Mesendoderm (in vitro differentiated cells): ENCODE measurements at regions not wholly inside any gene's neighbourhood (a gene's known extent, or its start where the extent isn't known, plus 50 kb on each side); places are given as distances from the start of the nearest gene placed in this dataset.
A peak's percentile ranks its signal among the peaks of the same experiment; 100 is the strongest.
"Not testable (repeated sequence)": the region's sequence is repeated elsewhere in the genome, so short reads cannot be mapped to it uniquely, and the experiment has no call there.

Source experiments
- DNase-seq: peaks from one replicate; pipeline ENCODE4 v3.0.0; 2013
- H2AK5ac ChIP-seq: 2 replicates; pipeline ENCODE4 v1.6.1; 2013; ENCODE audit warnings: low read length, inconsistent platforms
- H2BK120ac ChIP-seq: 2 replicates; pipeline ENCODE4 v1.6.1; 2013; ENCODE audit warnings: low read depth, mild to moderate bottlenecking, low read length, moderate library complexity, mixed read lengths
- H2BK15ac ChIP-seq: replicated peaks from 2 replicates; pipeline ENCODE4 v1.6.1; 2013; ENCODE audit warnings: low read depth, mild to moderate bottlenecking, moderate library complexity
- H2BK5ac ChIP-seq: 2 replicates; pipeline ENCODE4 v1.6.1; 2013; ENCODE audit warnings: low read length, inconsistent platforms
- H3K18ac ChIP-seq: 2 replicates; pipeline ENCODE4 v1.6.1; 2013; ENCODE audit warnings: mild to moderate bottlenecking, low read length, mixed read lengths
- H3K23ac ChIP-seq: one replicate; pipeline ENCODE4 v1.6.1; 2013; ENCODE audit warnings: low read length
- H3K27ac ChIP-seq: 2 replicates; pipeline ENCODE4 v1.5.1; 2013; ENCODE audit warnings: low read depth, mild to moderate bottlenecking, inconsistent platforms, low read length, moderate library complexity
- H3K27me3 ChIP-seq: 2 replicates; pipeline ENCODE4 v1.6.1; 2013; ENCODE audit warnings: low read length, control low read depth, mild to moderate bottlenecking, inconsistent platforms; ENCODE audit not compliant: insufficient read depth, poor library complexity
- H3K36me3 ChIP-seq: 2 replicates; pipeline ENCODE4 v1.6.1; 2013; ENCODE audit warnings: low read length, inconsistent platforms; ENCODE audit not compliant: control insufficient read depth, insufficient read depth
- H3K4ac ChIP-seq: one replicate; pipeline ENCODE4 v1.6.1; 2013; ENCODE audit warnings: low read depth, mild to moderate bottlenecking, low read length, moderate library complexity
- H3K4me1 ChIP-seq: 2 replicates; pipeline ENCODE4 v1.6.1; 2013; ENCODE audit warnings: low read depth, low read length, inconsistent platforms; ENCODE audit not compliant: control insufficient read depth
- H3K4me2 ChIP-seq: 2 replicates; pipeline ENCODE4 v1.6.1; 2013; ENCODE audit warnings: low read length
- H3K4me3 ChIP-seq: 2 replicates; pipeline ENCODE4 v1.5.1; 2013; ENCODE audit warnings: mild to moderate bottlenecking, low read length
- H3K56ac ChIP-seq: one replicate; pipeline ENCODE4 v1.6.1; 2013; ENCODE audit warnings: low read length
- H3K79me1 ChIP-seq: 2 replicates; pipeline ENCODE4 v1.6.1; 2013; ENCODE audit warnings: low read length, inconsistent platforms
- H3K79me2 ChIP-seq: 2 replicates; pipeline ENCODE4 v1.6.1; 2013; ENCODE audit warnings: mild to moderate bottlenecking, low read length; ENCODE audit not compliant: control insufficient read depth, insufficient read depth
- H3K9ac ChIP-seq: 2 replicates; pipeline ENCODE4 v1.6.1; 2013; ENCODE audit warnings: low read length, inconsistent platforms
- H4K5ac ChIP-seq: one replicate; pipeline ENCODE4 v1.6.1; 2013; ENCODE audit warnings: low read length
- H4K8ac ChIP-seq: one replicate; pipeline ENCODE4 v1.6.1; 2013; ENCODE audit warnings: low read depth, mild to moderate bottlenecking, control low read depth, low read length, moderate library complexity
- WGBS: extraction: QIAGEN DNeasy Blood & Tissue Kit; methylation state at CpG from one replicate; pipeline ENCODE4 v1.1.7; 2013; ENCODE audit warnings: low lambda C conversion rate, missing lambda C conversion rate; ENCODE audit not compliant: insufficient coverage; ENCODE audit errors: extremely low coverage; 5-methylcytosine and 5-hydroxymethylcytosine counted together

DNA sequence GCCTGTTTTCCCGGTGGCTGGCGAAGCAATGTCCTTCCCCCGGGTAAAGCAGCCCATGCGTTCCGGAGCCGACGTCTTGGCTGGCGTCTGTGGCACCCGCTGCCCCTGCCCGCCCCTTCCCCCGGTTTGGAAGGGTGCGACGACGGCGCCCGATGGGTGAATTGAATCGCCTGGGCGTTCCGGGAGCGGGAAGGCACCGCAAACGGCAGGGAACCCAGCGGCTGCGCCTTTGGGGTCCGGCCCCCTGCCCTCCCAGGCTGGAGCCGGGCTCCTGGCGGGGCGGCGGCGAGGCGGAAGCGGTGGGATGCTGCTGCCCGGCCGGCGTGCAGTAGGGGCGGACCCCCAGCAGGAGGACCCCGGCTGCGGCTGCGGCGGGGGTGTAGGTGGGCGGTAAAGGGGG, 123.6 kb upstream of the RHOU start:
- no CpG with 5 or more reads among the region's 41 CpGs for WGBS
- not testable (repeated sequence) for H3K4me1 ChIP-seq, H3K4me3 ChIP-seq, DNase-seq, H3K27me3 ChIP-seq, H3K4me2 ChIP-seq, H3K18ac ChIP-seq, H2BK15ac ChIP-seq, H3K79me2 ChIP-seq, H3K27ac ChIP-seq, H3K9ac ChIP-seq, H2AK5ac ChIP-seq, H2BK120ac ChIP-seq, H3K4ac ChIP-seq, H3K79me1 ChIP-seq, H3K36me3 ChIP-seq, H3K23ac ChIP-seq, H4K8ac ChIP-seq, H2BK5ac ChIP-seq, H3K56ac ChIP-seq, H4K5ac ChIP-seq

GRCh38 chr1:228622002-228622716, 113.1 kb upstream of the RHOU start:
- H2AK5ac ChIP-seq, H3K4me1 ChIP-seq, H3K18ac ChIP-seq, H3K4me2 ChIP-seq, H3K36me3 ChIP-seq, H4K5ac ChIP-seq, H2BK15ac ChIP-seq, H3K27ac ChIP-seq, H3K23ac ChIP-seq, H4K8ac ChIP-seq, DNase-seq, H3K27me3 ChIP-seq, H2BK120ac ChIP-seq, H3K9ac ChIP-seq, H3K56ac ChIP-seq, H3K79me2 ChIP-seq, H3K4ac ChIP-seq, H3K79me1 ChIP-seq, H2BK5ac ChIP-seq, H3K4me3 ChIP-seq: not testable (repeated sequence)
- no CpG with 5 or more reads among the region's 52 CpGs for WGBS

- not testable (repeated sequence) for H3K4ac ChIP-seq, H3K79me1 ChIP-seq, H2BK120ac ChIP-seq, H3K9ac ChIP-seq, H3K4me3 ChIP-seq, H2AK5ac ChIP-seq, H3K79me2 ChIP-seq, H2BK5ac ChIP-seq, H3K18ac ChIP-seq, H3K23ac ChIP-seq, H3K4me2 ChIP-seq, H3K56ac ChIP-seq, H2BK15ac ChIP-seq, DNase-seq, H3K27me3 ChIP-seq, H3K36me3 ChIP-seq, H4K5ac ChIP-seq, H4K8ac ChIP-seq, H3K27ac ChIP-seq, H3K4me1 ChIP-seq
- no CpG with 5 or more reads among the region's 30 CpGs for WGBS
Measured at GRCh38 chr1:228626481-228626880, 108.8 kb upstream of the RHOU start.

- not testable (repeated sequence) for H3K23ac ChIP-seq, H4K8ac ChIP-seq, H3K4me1 ChIP-seq, H3K4me2 ChIP-seq, H3K79me1 ChIP-seq, H2AK5ac ChIP-seq, H3K36me3 ChIP-seq, H3K4me3 ChIP-seq, H3K56ac ChIP-seq, H2BK15ac ChIP-seq, H3K79me2 ChIP-seq, H4K5ac ChIP-seq, H3K27me3 ChIP-seq, DNase-seq, H3K9ac ChIP-seq, H2BK120ac ChIP-seq, H3K27ac ChIP-seq, H3K18ac ChIP-seq, H3K4ac ChIP-seq, H2BK5ac ChIP-seq
- no CpG with 5 or more reads among the region's 42 CpGs for WGBS
Measured at GRCh38 chr1:228632858-228633257, 102.4 kb upstream of the RHOU start.

GRCh38 chr1:228635304-228635703, 100.0 kb upstream of the RHOU start:
- no CpG with 5 or more reads among the region's 40 CpGs for WGBS
- H4K5ac ChIP-seq, H3K36me3 ChIP-seq, H2BK15ac ChIP-seq, H3K4me3 ChIP-seq, H3K27me3 ChIP-seq, H3K9ac ChIP-seq, H3K4me1 ChIP-seq, H3K27ac ChIP-seq, H3K79me2 ChIP-seq, H3K4ac ChIP-seq, H3K4me2 ChIP-seq, H2BK5ac ChIP-seq, H3K79me1 ChIP-seq, H4K8ac ChIP-seq, H3K18ac ChIP-seq, H3K23ac ChIP-seq, H2BK120ac ChIP-seq, H2AK5ac ChIP-seq, H3K56ac ChIP-seq: not testable (repeated sequence)
- peak; percentile 27 for DNase-seq

GRCh38 chr1:228637529-228637928, 97.8 kb upstream of the RHOU start:
- not testable (repeated sequence) for DNase-seq, H3K4me2 ChIP-seq, H3K23ac ChIP-seq, H3K9ac ChIP-seq, H3K27me3 ChIP-seq, H3K18ac ChIP-seq, H3K56ac ChIP-seq, H3K4ac ChIP-seq, H2AK5ac ChIP-seq, H2BK15ac ChIP-seq, H3K79me1 ChIP-seq, H2BK120ac ChIP-seq, H3K27ac ChIP-seq, H3K4me1 ChIP-seq, H4K5ac ChIP-seq, H2BK5ac ChIP-seq, H4K8ac ChIP-seq, H3K79me2 ChIP-seq, H3K4me3 ChIP-seq, H3K36me3 ChIP-seq
- no CpG with 5 or more reads among the region's 39 CpGs for WGBS
